Cerebellar cortex (tissue), 1 donor: ENCODE measurements at regions not wholly inside any gene's neighbourhood (a gene's known extent, or its start where the extent isn't known, plus 50 kb on each side); places are given as distances from the start of the nearest gene placed in this dataset.

Experiments used
- DNase-seq: peaks from one replicate; pipeline ENCODE4 v3.0.0-alpha.2; 2015; ENCODE audit warnings: low spot score

DNA sequence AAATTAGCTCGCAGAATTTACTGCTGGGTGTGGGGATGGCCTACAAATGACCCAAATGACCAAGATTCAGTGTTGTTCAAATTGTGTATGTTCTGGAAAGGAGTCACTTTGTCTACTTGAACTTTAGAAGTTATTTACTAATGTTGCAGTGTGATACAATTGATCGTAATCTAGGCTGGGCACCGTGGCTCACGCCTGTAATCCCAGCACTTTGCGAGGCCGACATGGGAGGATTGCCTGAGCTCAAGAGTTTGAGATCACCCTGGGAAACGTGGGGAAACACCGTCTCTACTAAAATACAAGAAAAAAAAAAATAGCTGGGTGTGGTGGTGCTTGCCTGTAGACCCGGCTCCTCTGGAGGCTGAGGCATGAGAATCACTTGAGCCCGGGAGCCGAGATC, 57.6 kb upstream of the TMPRSS2 start:
- no peak for DNase-seq

DNA sequence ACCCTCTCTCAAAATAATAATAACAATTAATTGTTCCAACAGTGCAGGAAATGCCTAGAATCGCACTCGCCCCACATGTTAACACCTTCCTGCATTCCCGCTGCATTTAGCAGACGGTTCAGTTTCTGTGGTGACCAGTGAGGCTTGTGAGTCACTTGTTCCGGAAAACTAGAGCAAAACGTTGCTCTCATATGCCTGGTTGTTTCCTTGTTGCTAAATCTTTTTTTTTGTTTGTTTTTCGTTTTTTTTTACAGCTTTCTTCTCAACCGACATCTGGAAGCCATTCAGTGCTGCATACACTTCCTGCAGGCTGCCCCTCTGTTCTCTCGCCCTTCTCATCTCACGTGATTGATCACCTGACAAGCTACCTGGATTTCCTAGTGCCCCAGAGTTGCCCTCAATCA, 56.9 kb upstream of the TMPRSS2 start:
- DNase-seq: no peak

DNA sequence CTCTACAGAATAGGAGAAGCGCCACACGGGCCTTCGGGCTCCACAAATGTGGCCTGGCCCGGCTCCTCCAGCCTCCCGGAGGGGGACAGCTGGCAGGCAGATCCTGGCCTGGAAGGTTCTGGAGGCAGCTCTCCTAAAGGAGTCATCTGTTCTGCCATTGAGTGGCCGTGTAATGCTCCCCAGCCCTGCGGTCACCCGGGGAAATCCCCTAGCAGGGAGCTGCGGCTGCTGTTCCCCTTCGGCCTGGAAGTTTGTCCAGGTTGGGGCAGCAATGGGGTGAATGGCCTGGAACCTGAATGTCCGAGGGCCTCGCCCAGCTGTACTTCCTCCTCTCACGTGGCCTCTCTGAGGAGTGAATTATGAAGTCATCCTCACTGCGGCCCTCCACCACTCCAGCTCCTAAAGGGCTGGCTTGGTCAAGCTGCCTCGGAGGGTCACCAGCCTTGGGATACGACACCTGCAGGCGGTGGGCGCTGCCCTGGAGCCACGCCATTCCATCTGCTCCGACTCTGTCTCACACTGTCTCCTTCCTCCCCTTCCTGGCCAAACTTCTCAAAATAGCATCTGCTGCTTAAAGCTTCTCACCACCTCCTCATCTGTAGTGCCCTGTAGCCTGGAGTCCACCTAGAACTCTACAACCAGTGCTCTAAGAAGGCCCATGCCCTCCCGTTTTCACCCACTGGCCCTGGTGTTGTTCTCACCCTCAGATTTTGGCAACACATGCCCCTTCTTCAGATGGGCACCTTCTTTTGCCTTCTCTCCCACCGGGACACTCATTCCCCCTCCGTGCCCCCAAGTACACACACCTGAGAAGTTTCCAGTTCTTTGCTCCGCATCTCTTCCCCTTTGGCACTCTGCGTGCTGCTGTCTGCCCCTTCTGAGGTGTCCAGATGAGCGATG, 54.4 kb upstream of the TMPRSS2 start:
- DNase-seq: no peak

DNA sequence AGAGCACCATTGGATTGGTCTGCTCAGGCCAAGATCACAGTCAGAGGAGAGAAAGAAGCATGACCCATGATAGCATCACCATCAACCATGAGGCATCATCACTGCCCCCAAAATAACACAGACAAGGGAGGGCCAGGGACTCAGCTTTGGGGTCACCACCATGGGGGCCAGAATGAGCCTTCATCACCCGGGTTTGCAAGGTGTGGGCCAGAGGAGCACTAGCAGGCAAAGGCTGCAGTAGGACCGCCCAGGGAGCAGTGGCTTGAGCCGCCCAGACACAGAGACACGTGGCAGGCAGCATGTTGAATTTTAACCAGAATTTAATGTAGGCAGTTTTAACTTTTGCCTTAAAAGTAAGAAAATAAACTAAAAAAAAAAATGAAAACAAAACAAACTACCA, 53.7 kb upstream of the TMPRSS2 start:
- DNase-seq: no peak

DNA sequence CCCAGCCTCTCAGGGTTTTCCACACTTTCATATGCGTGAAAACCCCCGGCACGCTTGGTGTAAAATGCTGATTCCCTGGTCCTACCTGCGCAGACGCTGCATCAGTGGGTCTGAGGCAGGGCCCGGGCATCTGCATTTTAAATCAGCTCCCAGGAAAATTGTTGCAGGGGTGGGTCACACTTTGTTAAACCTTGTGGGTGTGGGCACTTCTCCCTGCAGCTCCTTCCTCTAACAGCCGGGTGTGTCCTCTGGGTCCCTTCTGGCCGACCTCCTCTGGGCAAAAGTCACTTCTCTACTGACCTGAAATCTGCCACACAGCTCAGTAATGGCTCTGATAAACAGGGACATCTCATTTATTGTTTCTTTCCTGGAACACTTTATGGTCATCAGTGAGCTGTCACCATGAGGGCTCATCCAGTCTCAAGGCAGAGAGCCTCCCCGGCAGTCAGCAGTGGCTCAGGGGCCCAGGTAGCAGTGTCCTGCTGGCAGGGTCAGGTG, 52.8 kb upstream of the TMPRSS2 start:
- DNase-seq: no peak

DNA sequence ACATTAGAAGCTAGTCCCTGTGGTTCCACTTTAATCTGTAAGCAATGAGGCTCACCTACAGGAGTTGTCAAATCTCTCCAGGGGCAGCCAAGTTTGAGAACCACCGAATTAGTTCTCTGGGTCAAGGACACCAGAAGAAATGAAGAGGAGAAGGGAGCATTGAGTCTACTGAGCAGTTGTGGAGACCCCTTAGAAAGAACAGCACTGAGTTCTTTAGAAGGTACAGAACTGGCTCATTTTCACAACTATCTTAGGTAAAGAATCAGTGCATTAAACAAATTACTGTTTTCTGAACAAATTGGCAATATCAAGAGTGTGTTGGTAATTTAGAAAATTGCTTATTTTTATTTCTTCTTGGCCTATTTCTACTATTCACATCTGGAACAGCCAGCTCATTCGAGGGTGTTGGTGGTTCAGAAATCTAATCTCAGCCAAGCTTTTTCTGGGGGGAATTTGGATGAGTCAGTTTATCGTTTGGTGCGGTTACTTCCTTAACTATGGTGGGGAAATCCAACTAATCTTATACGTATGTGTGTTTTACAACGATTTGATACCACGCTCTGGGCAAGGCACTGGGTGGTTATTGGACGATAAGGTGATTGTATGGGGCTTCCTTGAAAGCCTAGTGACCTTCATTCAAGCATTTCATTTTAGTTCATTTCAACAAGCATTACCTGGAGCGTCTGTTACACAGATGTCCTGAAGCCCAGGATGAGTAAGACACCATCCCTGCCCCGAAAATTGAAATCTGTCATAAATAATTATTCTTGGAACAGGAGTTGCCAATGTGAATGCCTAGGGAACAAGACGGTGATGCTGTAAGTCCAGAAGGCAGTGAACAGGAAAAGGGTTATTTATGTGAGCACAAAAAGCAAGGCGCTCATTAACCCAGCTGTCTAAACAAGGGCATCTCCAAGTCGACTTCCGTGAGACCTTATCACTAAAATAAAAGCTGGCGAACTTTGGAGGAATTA, 52.0 kb upstream of the TMPRSS2 start:
- no peak for DNase-seq

DNA sequence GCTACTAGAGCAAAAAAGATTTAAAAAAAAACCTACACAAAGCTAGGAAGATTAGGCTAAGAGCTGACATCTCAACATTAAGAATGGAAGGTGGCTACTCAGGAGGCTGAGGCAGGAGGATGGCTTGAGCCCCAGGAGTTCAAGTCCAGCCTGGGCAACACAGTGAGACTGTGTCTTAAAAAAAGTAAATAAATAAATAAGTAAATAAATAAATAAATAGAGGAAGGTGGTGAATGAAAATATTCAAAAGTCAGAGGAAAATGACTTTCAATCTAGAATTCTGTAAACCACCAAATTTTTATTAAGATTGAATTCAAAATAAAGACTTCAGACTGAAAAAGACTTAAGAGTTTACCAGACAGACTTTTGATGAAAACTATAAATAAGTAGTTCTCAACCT, 50.9 kb upstream of the TMPRSS2 start:
- no peak for DNase-seq

DNA sequence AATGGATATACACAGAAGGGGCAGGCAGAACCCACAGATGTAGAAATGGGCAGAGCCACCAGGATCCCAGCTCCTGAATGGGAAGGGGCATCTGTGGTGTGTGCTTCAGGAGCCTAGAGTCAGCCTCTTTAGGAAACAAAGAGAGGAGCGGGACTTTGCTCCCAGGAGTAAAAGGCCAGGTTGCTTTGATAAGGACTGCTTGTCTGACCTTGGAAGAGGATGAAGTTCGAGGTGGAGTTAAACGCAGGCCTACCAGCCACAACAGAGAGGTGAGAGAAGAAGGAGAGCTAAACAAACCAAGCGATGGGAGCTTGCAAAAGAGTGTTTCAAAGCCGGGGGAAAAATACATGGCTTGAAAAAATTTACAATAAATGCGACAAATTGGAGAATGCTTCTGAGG, 49.9 kb upstream of the TMPRSS2 start:
- no peak for DNase-seq
